HepG2 (cell line): ENCODE measurements at regions not wholly inside any gene's neighbourhood (a gene's known extent, or its start where the extent isn't known, plus 50 kb on each side); places are given as distances from the start of the nearest gene placed in this dataset.
A peak's percentile ranks its signal among the peaks of the same experiment; 100 is the strongest.

ENCODE experiments used
- ATAC-seq: fragments of 200-7000 bp; cut with Tn5 transposase; 3 replicates; pipeline ENCODE4 v1.9.1; 2020; ENCODE audit warnings: mild to moderate bottlenecking, moderate library complexity
- BruUV-seq: library from RNA; stranded (reverse); fragments of 400-500 nt; replicated peaks from 2 replicates; lab custom pipeline; 2021; lab: Mats Ljungman, UMichigan
- CTCF ChIA-PET: fragments of 300-600 bp; formaldehyde crosslinking; extraction: SDS; loops from one replicate; lab custom pipeline; 2021; ENCODE audit warnings: low total read pairs, inconsistent platforms, low intra/inter-chr PET ratio; lab: Yijun Ruan, JAX
- POLR2A ChIA-PET: fragments of 350-600 bp; sonication (Branson Sonifier 250); formaldehyde crosslinking; loops from one replicate; lab custom pipeline; 2020; ENCODE audit warnings: antibody characterized with exemption, inconsistent platforms; lab: Yijun Ruan, JAX
- DNase-seq: peaks from one replicate; pipeline ENCODE4 v3.0.0-alpha.2; 2015; ENCODE audit warnings: low spot score
- FAIRE-seq: peaks from 3 replicates; lab custom pipeline; 2011; peaks lifted over from hg19 to GRCh38; lab: Jason Lieb, UNC
- H2AFZ ChIP-seq: one replicate; pipeline ENCODE4 v1.6.1; 2011; ENCODE audit warnings: low read length, inconsistent platforms
- H3K27ac ChIP-seq: fragments of 300-600 bp; 3 replicates; pipeline ENCODE4 v1.8.0; 2011; ENCODE audit warnings: mixed run types, mild to moderate bottlenecking, mixed read lengths, low read length, inconsistent platforms; ENCODE audit not compliant: insufficient read depth; ENCODE audit errors: extremely low read length
- H3K27me3 ChIP-seq, 2 experiments: fragments of 200-600 bp in 1 of 2; 2 replicates in 1 of 2; 3 replicates in 1 of 2; pipeline versions ENCODE4 v1.6.0 to v1.8.0; 2011; ENCODE audit warnings: low read length in 2 of 2, mild to moderate bottlenecking in 2 of 2, moderate library complexity in 2 of 2, inconsistent platforms in 1 of 2; ENCODE audit not compliant: insufficient read depth in 2 of 2, control insufficient read depth in 1 of 2
- H3K36me3 ChIP-seq, 2 experiments: fragments of 200-600 bp in 1 of 2; replicated peaks in 1 of 2; 2 replicates in 1 of 2; 3 replicates in 1 of 2; pipeline versions ENCODE4 v1.5.1 to v1.8.0; 2011; ENCODE audit warnings: low read length in 2 of 2, inconsistent platforms in 1 of 2; ENCODE audit not compliant: insufficient read depth in 2 of 2, control insufficient read depth in 1 of 2
- H3K4me1 ChIP-seq: 2 replicates; pipeline ENCODE4 v1.5.1; 2012; ENCODE audit warnings: low read length, inconsistent platforms; ENCODE audit not compliant: insufficient read depth
- H3K4me2 ChIP-seq: 2 replicates; pipeline ENCODE4 v1.6.0; 2011; ENCODE audit warnings: low read depth, low read length, inconsistent platforms
- H3K4me3 ChIP-seq, 3 experiments: fragments of 200-600 bp in 1 of 3; sonication (generic), shearing (Covaris generic) in 1 of 3; replicated peaks in 1 of 3; 2 replicates each; pipeline ENCODE4 v1.5.1; 2011 to 2016; ENCODE audit warnings: low read length in 3 of 3, inconsistent platforms in 2 of 3, low read depth in 2 of 3, mild to moderate bottlenecking in 2 of 3, control low read depth in 1 of 3, mixed read lengths in 1 of 3; ENCODE audit not compliant: insufficient read depth in 1 of 3
- H3K79me2 ChIP-seq: one replicate; pipeline ENCODE4 v1.6.1; 2011; ENCODE audit warnings: low read length, inconsistent platforms; ENCODE audit not compliant: insufficient read depth
- H3K9ac ChIP-seq: 2 replicates; pipeline ENCODE4 v1.6.0; 2011; ENCODE audit warnings: mild to moderate bottlenecking, low read depth, low read length, inconsistent platforms; ENCODE audit not compliant: insufficient read depth
- H3K9me3 ChIP-seq: 2 replicates; pipeline ENCODE4 v1.5.1; 2012; ENCODE audit warnings: mild to moderate bottlenecking, low read length
- H4K20me1 ChIP-seq: 2 replicates; pipeline ENCODE4 v1.6.0; 2011; ENCODE audit warnings: inconsistent platforms, mild to moderate bottlenecking, low read length, moderate library complexity; ENCODE audit not compliant: insufficient read depth
- CCDC6 ChIP-seq: sonication (generic); formaldehyde crosslinking; IDR thresholded peaks from 2 replicates; pipeline ENCODE4 v1.8.1; 2022; ENCODE audit warnings: mild to moderate bottlenecking, missing genetic modification reagents, moderate library complexity
- CTCF ChIP-seq: sonication (generic); formaldehyde crosslinking; IDR thresholded peaks from 2 replicates; pipeline ENCODE4 v1.5.0; 2020; ENCODE audit warnings: mild to moderate bottlenecking, missing genetic modification reagents, moderate library complexity
- GLI4 ChIP-seq: sonication (generic); formaldehyde crosslinking; IDR thresholded peaks from 2 replicates; pipeline ENCODE4 v1.5.1; 2020; ENCODE audit warnings: missing genetic modification reagents, mild to moderate bottlenecking, moderate library complexity, borderline replicate concordance
- GZF1 ChIP-seq: sonication (generic); formaldehyde crosslinking; IDR thresholded peaks from 2 replicates; pipeline ENCODE4 v1.5.1; 2020; ENCODE audit warnings: mild to moderate bottlenecking, missing genetic modification reagents
- HMG20B ChIP-seq: conservative IDR thresholded peaks from 2 replicates; pipeline ENCODE4 v1.6.1; 2016; ENCODE audit warnings: missing genetic modification reagents, missing compliant biosample characterization
- HMGA1 ChIP-seq: sonication (generic); formaldehyde crosslinking; conservative IDR thresholded peaks from 2 replicates; pipeline ENCODE4 v1.4.0; 2020; ENCODE audit warnings: missing genetic modification reagents
- IKZF5 ChIP-seq: IDR thresholded peaks from 2 replicates; pipeline ENCODE4 v1.6.1; 2018; ENCODE audit warnings: missing genetic modification reagents, mild to moderate bottlenecking, missing compliant biosample characterization
- IRX3 ChIP-seq: sonication (generic); formaldehyde crosslinking; IDR thresholded peaks from 2 replicates; pipeline ENCODE4 v1.8.1; 2023; ENCODE audit warnings: mild to moderate bottlenecking, low read depth, missing genetic modification reagents, borderline replicate concordance
- MYPOP ChIP-seq: sonication (generic); formaldehyde crosslinking; IDR thresholded peaks from 2 replicates; pipeline ENCODE4 v1.8.1; 2023; ENCODE audit warnings: mild to moderate bottlenecking, moderate library complexity, missing genetic modification reagents
- NONO ChIP-seq, 2 experiments: fragments of 450-650 bp in 1 of 2; sonication (generic) in 1 of 2; formaldehyde crosslinking in 1 of 2; IDR thresholded peaks in 1 of 2; conservative IDR thresholded peaks in 1 of 2; 2 replicates each; pipeline versions ENCODE4 v1.6.1 to v1.8.0; 2017 to 2022; ENCODE audit warnings: mild to moderate bottlenecking in 1 of 2, missing genetic modification reagents in 1 of 2, moderate library complexity in 1 of 2
- ONECUT2 ChIP-seq: sonication (generic); formaldehyde crosslinking; IDR thresholded peaks from 2 replicates; pipeline ENCODE4 v1.4.0; 2020; ENCODE audit warnings: missing genetic modification reagents
- PHF5A ChIP-seq: IDR thresholded peaks from one replicate; pipeline ENCODE4 v1.6.1; 2018; ENCODE audit warnings: low read depth, missing genetic modification reagents; ENCODE audit not compliant: unreplicated experiment
- RELA ChIP-seq: sonication (generic); formaldehyde crosslinking; IDR thresholded peaks from 2 replicates; pipeline ENCODE4 v1.4.0; 2020; ENCODE audit warnings: missing genetic modification reagents
- SKI ChIP-seq: fragments of 450-650 bp; IDR thresholded peaks from one replicate; pipeline ENCODE4 v1.6.1; 2018; ENCODE audit warnings: mild to moderate bottlenecking; ENCODE audit not compliant: partially characterized antibody
- SMC3 ChIP-seq: IDR thresholded peaks from 2 replicates; pipeline ENCODE4 v1.6.1; 2011; ENCODE audit warnings: low read length, improper control_type of control experiment
- STAG1 ChIP-seq: sonication (generic); formaldehyde crosslinking; IDR thresholded peaks from 2 replicates; pipeline ENCODE4 v1.4.0; 2020; ENCODE audit warnings: missing genetic modification reagents
- TAF1 ChIP-seq: sonication (generic); formaldehyde crosslinking; IDR thresholded peaks from 2 replicates; pipeline ENCODE4 v1.4.0; 2020; ENCODE audit warnings: missing genetic modification reagents
- YEATS2 ChIP-seq: sonication (generic); formaldehyde crosslinking; IDR thresholded peaks from 2 replicates; pipeline ENCODE4 v1.4.0; 2020; ENCODE audit warnings: missing genetic modification reagents, borderline replicate concordance
- ZNF326 ChIP-seq: sonication (generic); formaldehyde crosslinking; IDR thresholded peaks from 2 replicates; pipeline ENCODE4 v1.4.0; 2020; ENCODE audit warnings: missing genetic modification reagents, borderline replicate concordance
- ZNF329 ChIP-seq: sonication (generic); formaldehyde crosslinking; IDR thresholded peaks from 2 replicates; pipeline ENCODE4 v1.9.0; 2021; ENCODE audit warnings: low read depth, mild to moderate bottlenecking, missing genetic modification reagents
- ZNF737 ChIP-seq: sonication (generic); formaldehyde crosslinking; IDR thresholded peaks from 2 replicates; pipeline ENCODE4 v1.5.0; 2020; ENCODE audit warnings: missing genetic modification reagents, mild to moderate bottlenecking, borderline replicate concordance
- WGBS: methylation state at CpG from one replicate; pipeline ENCODE4 v1.1.6; 2017; ENCODE audit warnings: low lambda C conversion rate; 5-methylcytosine and 5-hydroxymethylcytosine counted together
- in situ Hi-C: cut with HindIII; loops from 2 replicates; pipeline ENCODE4 v1.10.0; 2017; ENCODE audit warnings: low pct_unique_long_range_greater_than_20kb; ENCODE audit not compliant: extremely low pct_ligation_motif_present
- intact Hi-C: fragments of 100-400 bp; cut with micrococcal nuclease; formaldehyde crosslinking; loops from one replicate; pipeline ENCODE4 v1.10.0; 2022; ENCODE audit not compliant: unreplicated experiment

GRCh38 chr2:59584958-59585357 lies 968.5 kb downstream of the BCL11A start:
- Histone ChIP-seq H3K79me2 (no peaks in the 10 kb centered on the region), H2AFZ (no peak overlapping the region), H3K9me3 (no peaks in the 10 kb centered on the region), H3K27ac (no peak overlapping the region), H3K36me3 (no peaks in the 10 kb centered on the region), H3K4me3 (no peak overlapping the region), H3K4me2 (no peak overlapping the region), H3K27me3 (no peaks in the 10 kb centered on the region), H4K20me1 (no peaks in the 10 kb centered on the region), H3K9ac (no peak overlapping the region), H3K4me1 (no peaks in the 10 kb centered on the region)
- ChIA-PET POLR2A (no interaction called here), CTCF (no interaction called here)
- TF ChIP-seq ZNF329 (CRISPR knock-in tag) (no peak), IRX3 (CRISPR knock-in tag) (no peak), MYPOP (CRISPR knock-in tag) (no peak), SKI (no peak), SMC3 (peak; percentile 38; the same call in 1 of the 2 replicates), GZF1 (CRISPR knock-in tag) (no peak), TAF1 (CRISPR knock-in tag) (no peak), CCDC6 (CRISPR knock-in tag) (no peak), RELA (CRISPR knock-in tag) (no peak), ZNF326 (CRISPR knock-in tag) (no peak), PHF5A (CRISPR knock-in tag) (no peak), CTCF (CRISPR knock-in tag) (peak; percentile 36), NONO (IDR thresholded peaks at IDR 0.05) (no peak), NONO (CRISPR knock-in tag; conservative IDR thresholded peaks at IDR 0.05) (no peak), HMG20B (CRISPR knock-in tag) (no peak), GLI4 (no peak), ZNF737 (no peak), ONECUT2 (no peak), STAG1 (CRISPR knock-in tag) (peak; percentile 33; the same call in 1 of the 2 replicates), YEATS2 (no peak), HMGA1 (CRISPR knock-in tag) (no peak), IKZF5 (no peak)
- in situ Hi-C loops, result no loop called here
- WGBS, result 63% methylated on average over 1 of the region's 1 CpG
- no TSS peak for BruUV-seq
- FAIRE-seq (no peak), DNase-seq (peak; percentile 6), ATAC-seq (peak; percentile 75)
- intact Hi-C loops, result loop anchor here (10.0 kb wide), 1 partner anchor 560 kb away; no protein-coding TSS in a partner anchor
